Stromal cell of bone marrow (primary cell): ENCODE measurements at regions not wholly inside any gene's neighbourhood (a gene's known extent, or its start where the extent isn't known, plus 50 kb on each side); places are given as distances from the start of the nearest gene placed in this dataset.
"Not testable (repeated sequence)": the region's sequence is repeated elsewhere in the genome, so short reads cannot be mapped to it uniquely, and the experiment has no call there.

Experiments used
- DNase-seq: peaks from one replicate; pipeline ENCODE4 v3.0.0-alpha.2; 2012; ENCODE audit warnings: low read depth

- no peak for DNase-seq
Observed at GRCh38 chr3:152100491-152101132, 168.1 kb upstream of the MBNL1 start.

DNA sequence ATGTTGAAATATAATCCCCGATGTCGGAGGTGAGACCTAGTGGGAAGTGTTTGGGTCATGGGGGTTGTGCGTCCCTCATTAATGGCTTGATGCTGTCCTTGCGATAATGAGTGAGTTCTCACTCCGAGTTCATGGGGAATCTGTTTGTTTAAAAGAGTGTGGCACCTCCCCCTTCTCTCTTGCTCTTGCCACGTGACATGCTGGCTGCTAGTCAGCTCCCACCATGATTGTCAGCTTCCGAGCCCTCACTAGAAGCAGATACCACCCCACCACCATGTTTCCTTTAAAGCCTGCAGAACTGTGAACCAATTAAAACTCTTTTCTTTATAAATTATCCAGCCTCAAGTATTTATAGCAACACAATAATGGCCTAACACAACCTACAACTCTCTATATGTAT, 166.3 kb upstream of the MBNL1 start:
- DNase-seq = no peak

- no peak for DNase-seq
Observed at GRCh38 chr3:152103257-152103656, 165.5 kb upstream of the MBNL1 start.

GRCh38 chr3:152104847-152105415, 163.8 kb upstream of the MBNL1 start:
- no peak for DNase-seq

DNA sequence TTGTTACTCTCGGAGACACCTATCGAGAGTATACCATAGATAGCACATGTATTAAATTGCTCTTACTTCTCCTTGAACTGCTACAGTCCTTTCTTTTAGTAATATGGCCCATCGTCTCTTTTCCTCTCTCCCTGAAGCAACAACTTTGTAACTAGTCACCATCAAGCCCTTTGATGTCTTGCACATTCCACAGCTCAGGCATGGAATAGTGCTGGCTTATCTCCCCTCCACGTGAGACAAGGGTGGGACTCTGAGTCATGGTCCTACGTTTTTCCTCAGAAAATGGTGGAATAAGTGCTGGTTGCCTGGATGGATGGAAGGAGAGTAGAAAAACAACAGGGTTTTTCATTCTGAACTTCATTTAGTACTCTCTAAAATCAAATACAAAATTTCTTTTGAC, 163.3 kb upstream of the MBNL1 start:
- DNase-seq = no peak

- no peak for DNase-seq
Observed at GRCh38 chr3:152109038-152109437, 159.7 kb upstream of the MBNL1 start.

- DNase-seq = no peak
Observed at GRCh38 chr3:152113413-152113812, 155.3 kb upstream of the MBNL1 start.

DNA sequence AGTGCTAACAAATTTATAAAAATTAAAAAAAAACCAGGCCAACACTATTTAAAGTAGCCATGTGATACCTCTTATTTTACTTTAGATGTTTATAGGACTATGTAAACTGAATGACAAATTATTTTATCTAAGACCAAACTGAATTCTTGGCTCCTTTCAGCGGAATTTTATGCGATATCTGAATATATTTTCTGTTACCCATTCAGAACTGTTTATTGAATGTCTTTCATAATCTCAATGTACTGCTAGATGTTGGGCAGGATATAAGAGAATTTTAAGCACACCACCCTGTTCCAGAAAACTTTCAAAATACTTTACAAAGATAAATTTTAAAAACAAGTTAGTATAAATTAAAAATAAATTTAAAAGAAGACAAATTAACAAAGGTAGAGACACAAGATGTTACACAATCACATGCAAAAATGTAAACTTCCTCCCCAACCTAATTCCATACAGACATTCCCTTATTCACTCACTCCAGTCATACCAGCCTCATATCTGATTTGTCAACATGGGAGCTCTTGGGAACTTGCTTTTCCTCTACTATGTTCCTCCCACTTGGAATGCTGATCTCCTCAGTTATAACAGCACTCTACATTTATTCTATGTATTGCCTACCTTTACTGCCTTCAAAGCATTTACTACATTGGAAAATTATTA, 154.6 kb upstream of the MBNL1 start:
- DNase-seq = no peak

DNA sequence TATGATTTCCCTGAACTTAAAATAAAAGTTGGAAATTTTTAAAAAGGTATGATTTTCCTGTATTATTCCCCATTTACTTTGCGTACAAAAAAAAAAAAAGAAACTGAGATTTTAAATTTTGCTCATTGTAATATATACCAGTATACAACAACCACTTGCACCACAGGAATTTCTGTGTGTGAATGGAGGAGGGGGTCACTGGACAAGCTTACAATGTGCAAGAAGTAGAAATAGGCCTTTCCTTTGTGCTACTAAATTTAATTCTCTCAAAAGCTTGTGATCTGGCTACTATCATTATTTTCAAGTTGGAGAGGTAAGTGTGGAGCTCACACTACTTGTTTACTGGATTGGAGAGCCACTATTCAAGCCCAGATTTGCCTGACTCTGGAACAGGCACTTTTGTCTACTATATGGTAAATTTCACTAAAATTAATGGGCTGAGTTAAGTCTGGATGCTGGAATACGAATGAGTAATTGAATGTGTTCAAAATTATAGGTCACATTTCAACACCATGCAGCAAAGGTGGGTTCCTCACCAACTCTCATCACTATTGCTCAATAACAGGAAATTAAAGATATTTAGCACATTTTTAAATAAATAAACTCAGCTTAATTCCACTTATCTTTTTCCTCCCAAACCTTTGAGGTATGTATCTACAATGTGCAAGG, 148.0 kb upstream of the MBNL1 start:
- no peak for DNase-seq

DNA sequence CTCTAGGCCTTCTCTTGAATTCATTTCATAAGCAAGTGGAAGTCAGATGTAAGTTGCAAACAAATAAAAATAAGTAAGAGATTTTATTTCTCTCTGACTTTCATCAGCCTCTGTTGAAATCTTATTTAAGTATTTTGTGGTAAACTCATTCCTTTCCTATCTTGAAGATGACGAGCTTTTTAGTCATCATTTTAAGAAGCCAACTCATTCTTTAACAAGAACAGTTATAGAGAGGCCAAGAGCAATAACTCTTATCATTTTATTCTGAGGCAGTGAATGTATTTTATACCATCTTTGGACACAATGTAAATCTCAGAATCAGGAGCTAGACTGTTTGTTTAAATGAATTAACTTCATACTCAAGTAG, 147.5 kb upstream of the MBNL1 start:
- peak; percentile 77 for DNase-seq

DNA sequence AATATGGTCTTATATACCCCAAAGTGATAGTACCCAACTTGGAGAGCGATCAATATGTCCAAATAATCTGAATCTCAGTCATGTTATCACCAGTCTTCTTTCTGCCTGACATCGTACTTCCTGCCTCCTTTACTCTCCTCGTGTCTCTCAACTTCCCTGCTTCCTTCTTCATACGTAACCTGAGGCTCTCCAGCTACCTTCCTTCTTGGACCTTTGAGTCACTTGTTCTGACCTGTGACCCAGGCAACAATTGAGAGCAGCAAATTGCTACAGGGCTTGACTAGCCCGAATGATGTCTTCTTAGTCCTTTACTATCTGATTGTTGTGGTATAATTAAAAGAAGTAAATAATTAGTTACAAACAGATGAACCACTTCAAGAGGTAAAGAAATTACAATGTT, 145.9 kb upstream of the MBNL1 start:
- no peak for DNase-seq

GRCh38 chr3:152123457-152123856, 145.3 kb upstream of the MBNL1 start:
- DNase-seq = no peak

DNA sequence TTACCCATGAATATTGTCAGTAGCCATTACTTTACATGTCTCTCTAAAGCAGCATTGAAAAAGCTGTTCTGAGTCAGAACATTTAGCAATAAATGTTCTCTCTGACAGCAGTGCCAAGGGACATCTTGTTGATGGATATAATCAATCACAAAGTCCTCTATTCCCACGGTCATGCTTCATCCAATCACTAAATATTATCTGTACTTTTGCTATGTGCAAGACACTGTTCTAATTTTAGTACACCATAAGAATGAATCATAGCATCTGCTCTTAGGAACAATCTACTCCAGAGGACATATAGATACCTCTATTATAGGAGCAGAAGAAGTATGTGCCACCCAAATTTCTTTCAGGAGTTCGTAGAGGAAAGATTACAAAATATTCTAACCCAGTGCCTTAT, 142.5 kb upstream of the MBNL1 start:
- peak; percentile 33 for DNase-seq

DNA sequence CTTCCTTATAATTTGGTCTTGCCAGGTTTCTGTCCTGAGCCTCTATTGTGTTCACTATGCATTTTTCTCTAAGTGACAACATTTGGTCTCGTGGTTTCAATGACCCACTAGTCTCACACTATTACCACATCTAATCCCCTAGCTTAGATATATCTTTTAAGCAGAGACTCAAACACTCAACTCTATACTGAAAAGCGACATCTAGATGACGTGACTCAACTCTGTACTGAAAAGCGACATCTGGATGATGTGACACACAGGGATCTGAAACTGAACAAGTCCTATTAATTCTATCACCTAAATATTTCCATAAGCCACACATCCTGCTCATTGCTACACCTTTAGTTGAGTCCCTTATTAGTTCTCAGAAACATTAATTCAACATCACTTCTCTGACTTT, 141.7 kb upstream of the MBNL1 start:
- DNase-seq = no peak

DNA sequence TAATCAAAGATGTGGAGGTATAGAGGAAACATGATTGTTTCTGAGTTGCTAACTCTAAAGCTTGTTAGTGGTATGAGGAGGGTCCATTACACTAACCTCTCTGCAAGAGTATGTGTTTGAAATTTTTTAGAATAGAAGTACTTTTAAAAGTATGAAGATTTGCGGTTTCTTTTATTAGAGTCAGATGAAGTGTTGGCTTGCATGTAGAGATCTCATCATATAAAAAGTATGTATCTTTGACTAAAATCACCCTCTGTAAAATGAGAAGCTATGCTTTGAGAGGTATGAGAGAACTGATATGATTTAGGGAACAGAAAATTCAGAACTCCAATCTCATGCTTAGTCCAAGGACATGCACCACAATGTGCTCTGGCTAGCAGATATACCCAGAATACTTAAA, 140.4 kb upstream of the MBNL1 start:
- DNase-seq = no peak

- DNase-seq = no peak
Observed at GRCh38 chr3:152139651-152140050, 129.1 kb upstream of the MBNL1 start.

DNA sequence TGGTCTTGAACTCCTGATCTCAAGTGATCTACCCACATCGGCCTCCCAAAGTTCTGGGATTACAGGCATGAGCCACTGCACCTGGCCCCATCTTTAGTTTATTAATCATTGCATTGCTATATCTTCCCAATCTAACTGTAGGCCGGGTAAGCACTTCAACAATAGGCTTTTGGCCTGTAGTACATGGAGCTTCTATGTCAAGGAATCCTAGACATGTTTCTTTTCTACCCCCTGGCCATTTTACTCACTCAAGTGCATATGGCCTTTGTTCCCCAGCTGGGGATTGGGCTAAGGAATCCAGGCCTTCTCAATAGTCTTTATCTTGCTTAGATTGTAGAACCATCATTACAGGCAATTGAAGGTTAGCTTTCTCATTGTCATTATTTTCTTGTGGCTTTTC, 122.3 kb upstream of the MBNL1 start:
- DNase-seq = no peak

DNA sequence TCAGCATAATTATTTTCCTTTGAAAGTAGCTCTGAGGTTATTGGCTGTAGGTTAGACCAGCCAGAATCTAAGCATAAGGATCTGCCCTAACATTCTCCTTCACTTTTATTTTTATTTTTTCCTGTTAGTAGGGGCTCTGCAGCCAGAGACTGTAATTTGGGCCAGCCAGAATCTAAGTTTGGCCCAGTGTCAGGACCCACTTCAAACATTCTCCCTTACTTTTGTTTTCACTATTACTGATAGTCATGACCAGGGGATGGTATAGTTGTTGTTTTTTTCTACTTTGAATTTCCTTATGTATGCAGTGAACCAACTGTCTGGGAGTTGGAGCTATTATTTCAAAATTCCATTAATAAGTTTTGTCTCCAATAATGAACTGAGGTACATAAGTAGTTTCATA, 121.0 kb upstream of the MBNL1 start:
- no peak for DNase-seq

DNA sequence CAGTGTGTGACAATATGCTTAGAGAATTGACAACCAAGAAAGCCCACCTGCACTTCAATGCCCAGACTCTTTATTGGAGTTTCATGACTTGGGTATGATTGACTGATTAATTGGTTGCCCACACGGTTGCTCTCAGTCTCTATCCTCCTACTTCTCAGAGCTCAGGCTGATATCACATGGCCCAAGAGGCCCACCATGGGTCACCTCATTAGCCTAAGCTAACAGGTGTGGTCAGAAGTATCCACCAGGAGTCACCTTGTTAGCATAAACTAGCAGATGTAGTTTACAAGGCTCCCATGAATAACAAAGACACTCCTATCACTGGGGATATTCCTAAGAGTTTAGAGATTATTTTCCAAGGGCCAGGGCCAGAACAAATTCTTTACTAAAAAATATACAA, 120.2 kb upstream of the MBNL1 start:
- no peak for DNase-seq

DNA sequence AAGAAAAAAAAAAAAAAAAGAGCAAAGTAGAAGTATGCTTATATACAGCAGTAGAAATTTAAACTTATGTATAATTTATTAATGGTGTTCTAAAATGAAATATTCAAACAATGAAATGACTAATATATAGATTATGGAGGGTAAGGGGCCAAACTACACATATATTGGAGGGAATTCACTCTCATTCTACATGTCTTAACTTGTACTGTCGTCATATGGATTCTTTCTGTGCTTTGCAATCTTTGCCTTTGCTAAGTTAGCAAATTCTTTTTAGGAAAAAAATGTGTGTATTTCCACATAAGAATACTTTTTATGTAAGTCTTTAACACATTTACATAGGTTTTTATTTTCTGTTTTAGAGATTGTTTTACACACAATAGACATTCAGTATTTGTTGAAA, 118.9 kb upstream of the MBNL1 start:
- no peak for DNase-seq

DNA sequence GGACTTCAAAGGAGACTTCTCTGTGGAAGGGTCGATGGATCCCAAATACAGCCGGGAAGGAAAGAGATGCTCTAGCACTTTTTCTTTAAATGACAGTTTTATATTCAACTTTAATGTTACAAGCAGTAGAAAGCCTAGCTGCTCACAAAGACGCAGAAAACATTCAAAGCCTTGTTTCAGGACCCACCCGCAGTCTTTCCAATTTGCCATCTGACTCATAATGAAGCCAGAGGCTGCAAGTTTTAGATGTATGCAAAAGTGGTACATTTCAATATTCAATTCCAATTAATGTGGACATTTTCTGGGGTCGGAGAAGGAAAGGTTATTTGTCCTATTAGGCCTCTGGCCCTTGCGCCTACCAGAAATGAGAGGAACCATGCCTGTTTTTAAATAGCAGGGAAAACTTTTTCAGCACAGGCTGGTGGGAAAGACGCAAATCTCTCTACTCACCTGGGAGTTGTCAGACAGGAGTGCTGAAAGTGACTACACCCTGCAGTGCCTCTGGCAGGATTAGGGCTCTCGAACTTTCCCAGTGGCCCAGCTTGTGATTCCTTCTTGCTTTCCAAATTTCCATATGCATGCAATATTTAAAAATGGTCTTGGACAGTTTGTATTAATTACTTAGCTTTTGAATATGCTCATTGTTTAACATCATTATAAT, 117.4 kb upstream of the MBNL1 start:
- DNase-seq = no peak

DNA sequence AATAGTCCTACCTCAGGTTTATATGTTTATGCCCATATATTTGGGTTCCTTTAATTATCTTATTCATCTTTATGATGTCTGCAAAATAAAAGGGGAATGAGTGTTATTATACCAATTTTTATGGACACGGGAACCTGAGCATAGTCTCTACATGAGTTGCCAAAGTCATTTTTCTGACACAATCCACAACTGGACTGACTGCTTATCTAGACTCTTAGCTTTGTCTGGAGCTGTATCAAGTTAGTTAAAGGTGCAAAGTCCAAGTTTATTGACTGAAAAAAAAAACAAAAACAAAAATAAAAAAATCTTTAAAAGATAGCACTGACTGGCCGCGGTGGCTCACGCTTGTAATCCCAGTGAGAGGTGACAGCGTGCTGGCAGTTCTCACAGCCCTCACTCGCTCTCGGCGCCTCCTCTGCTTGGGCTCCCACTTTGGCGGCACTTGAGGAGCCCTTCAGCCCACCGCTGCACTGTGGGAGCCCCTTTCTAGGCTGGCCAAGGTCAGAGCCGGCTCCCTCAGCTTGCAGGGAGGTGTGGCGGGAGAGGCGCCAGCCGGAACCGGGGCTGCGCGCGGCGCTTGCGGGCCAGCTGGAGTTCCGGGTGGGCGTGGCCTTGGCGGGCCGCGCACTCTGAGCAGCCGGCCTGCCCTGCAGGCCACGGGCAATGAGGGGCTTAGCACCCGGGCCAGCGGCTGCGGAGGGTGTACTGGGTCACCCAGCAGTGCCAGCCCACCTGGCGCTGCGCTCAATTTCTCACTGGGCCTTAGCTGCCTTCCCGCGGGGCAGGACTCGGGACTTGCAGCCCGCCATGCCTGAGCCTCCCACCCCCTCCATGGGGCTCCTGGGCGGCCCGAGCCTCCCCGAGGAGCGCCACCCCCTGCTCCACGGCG, 116.6 kb upstream of the MBNL1 start:
- DNase-seq = not testable (repeated sequence)
